Mammary epithelial cell (primary cell): ENCODE measurements at regions not wholly inside any gene's neighbourhood (a gene's known extent, or its start where the extent isn't known, plus 50 kb on each side); places are given as distances from the start of the nearest gene placed in this dataset.

Experiments used
- CTCF ChIP-seq, 2 donors: IDR thresholded peaks in 1 of 2; conservative IDR thresholded peaks in 1 of 2; 2 replicates each; pipeline ENCODE4 v1.5.1; 2011 to 2012; ENCODE audit warnings: inconsistent platforms in 2 of 2, low read length in 2 of 2, mild to moderate bottlenecking in 2 of 2, control low read depth in 1 of 2, low read depth in 1 of 2; ENCODE audit not compliant: insufficient read depth in 1 of 2; ENCODE audit errors: extremely low read depth in 1 of 2
- EZH2 ChIP-seq: IDR thresholded peaks from 2 replicates; pipeline ENCODE4 v1.6.1; 2012; ENCODE audit warnings: low read length, inconsistent platforms, borderline replicate concordance

GRCh38 chr1:213656503-213656902 is 331.3 kb upstream of the PROX1 start:
- TF ChIP-seq CTCF (conservative IDR thresholded peaks at IDR 0.05 in 1 of 2, IDR thresholded peaks at IDR 0.05 in 1 of 2; ENCODE audit: extremely low read depth in 1 of 2, insufficient read depth in 1 of 2, low read depth in 1 of 2, low read length in 2 of 2), result no peak
- no peak for TF ChIP-seq EZH2
